Posterior vena cava (tissue), 2 donors: ENCODE measurements at regions not wholly inside any gene's neighbourhood (a gene's known extent, or its start where the extent isn't known, plus 50 kb on each side); places are given as distances from the start of the nearest gene placed in this dataset.
"Not testable (repeated sequence)": the region's sequence is repeated elsewhere in the genome, so short reads cannot be mapped to it uniquely, and the experiment has no call there.

ENCODE experiments used
- DNase-seq: peaks from one replicate; pipeline ENCODE4 v3.0.0-alpha.2; 2020; ENCODE audit warnings: low spot score
- intact Hi-C, 2 donors: fragments of 100-400 bp; cut with DNase I; formaldehyde crosslinking; loops; one replicate each; pipeline versions ENCODE4 v1.14.1 to v1.14.2; 2022 to 2023
- donor health status: DM: yes; HTN: yes; CAD: no.
- donor health status: DM: yes; HTN: yes; CAD: no.

GRCh38 chr2:198308368-198308767, 504.0 kb downstream of the PLCL1 start:
- intact Hi-C loops: no loop called here
- no peak for DNase-seq

GRCh38 chr2:198307093-198307492, 502.7 kb downstream of the PLCL1 start:
- intact Hi-C loops: no loop called here
- no peak for DNase-seq

GRCh38 chr2:198304859-198305258, 500.5 kb downstream of the PLCL1 start:
- no peak for DNase-seq
- intact Hi-C loops: no loop called here

GRCh38 chr2:198297350-198297749, 493.0 kb downstream of the PLCL1 start:
- intact Hi-C loops: loop anchor here in 1 of 2 donors (5.0 kb wide), 1 partner anchor 495 kb away; the partner anchor contains the start of gene PLCL1
- no peak for DNase-seq

GRCh38 chr2:198296665-198297308, 492.4 kb downstream of the PLCL1 start:
- no peak for DNase-seq
- intact Hi-C loops: loop anchor here in 1 of 2 donors (5.0 kb wide), 1 partner anchor 494 kb away; the partner anchor contains the start of gene PLCL1

- no peak for DNase-seq
- intact Hi-C loops: loop anchor here in 1 of 2 donors (5.0 kb wide), 1 partner anchor 486 kb away; no protein-coding TSS in a partner anchor
Measured at GRCh38 chr2:198293281-198293680, 488.9 kb downstream of the PLCL1 start.

- intact Hi-C loops: loop anchor here in 1 of 2 donors (5.0 kb wide), 1 partner anchor 483 kb away; no protein-coding TSS in a partner anchor
- DNase-seq: no peak
Measured at GRCh38 chr2:198289811-198290210, 485.4 kb downstream of the PLCL1 start.

GRCh38 chr2:198287706-198288105, 483.3 kb downstream of the PLCL1 start:
- intact Hi-C loops: no loop called here

GRCh38 chr2:198285216-198285615, 480.8 kb downstream of the PLCL1 start:
- DNase-seq: no peak
- intact Hi-C loops: no loop called here

More at GRCh38 chr2:198287706-198288105, 483.3 kb downstream of the PLCL1 start:
- DNase-seq: no peak

GRCh38 chr2:198283146-198283545, 478.8 kb downstream of the PLCL1 start:
- intact Hi-C loops: no loop called here

GRCh38 chr2:198282061-198282460, 477.7 kb downstream of the PLCL1 start:
- intact Hi-C loops: no loop called here
- DNase-seq: no peak

More at GRCh38 chr2:198283146-198283545, 478.8 kb downstream of the PLCL1 start:
- no peak for DNase-seq

GRCh38 chr2:198280145-198280544, 475.8 kb downstream of the PLCL1 start:
- no peak for DNase-seq
- intact Hi-C loops: no loop called here

- intact Hi-C loops: no loop called here
- no peak for DNase-seq
Measured at GRCh38 chr2:198279026-198279425, 474.6 kb downstream of the PLCL1 start.

- no peak for DNase-seq
- intact Hi-C loops: no loop called here
Measured at GRCh38 chr2:198277181-198277580, 472.8 kb downstream of the PLCL1 start.

- no peak for DNase-seq
- intact Hi-C loops: no loop called here
Measured at GRCh38 chr2:198273660-198274059, 469.3 kb downstream of the PLCL1 start.

- intact Hi-C loops, DNase-seq: not testable (repeated sequence)
Measured at GRCh38 chr2:198270157-198270556, 465.8 kb downstream of the PLCL1 start.

GRCh38 chr2:198268519-198268918, 464.1 kb downstream of the PLCL1 start:
- intact Hi-C loops: loop anchor here in 1 of 2 donors (10.0 kb wide), 1 partner anchor 84 kb away; no protein-coding TSS in a partner anchor
- no peak for DNase-seq

GRCh38 chr2:198259496-198259895, 455.1 kb downstream of the PLCL1 start:
- intact Hi-C loops: no loop called here
- DNase-seq: no peak

- no peak for DNase-seq
- intact Hi-C loops: no loop called here
Measured at GRCh38 chr2:198254536-198255090, 450.2 kb downstream of the PLCL1 start.

GRCh38 chr2:198253995-198254394, 449.6 kb downstream of the PLCL1 start:
- intact Hi-C loops: no loop called here

GRCh38 chr2:198252472-198252871, 448.1 kb downstream of the PLCL1 start:
- DNase-seq: no peak
- intact Hi-C loops: no loop called here

More at GRCh38 chr2:198253995-198254394, 449.6 kb downstream of the PLCL1 start:
- no peak for DNase-seq
